Endodermal cell (in vitro differentiated cells): ENCODE measurements at regions not wholly inside any gene's neighbourhood (a gene's known extent, or its start where the extent isn't known, plus 50 kb on each side); places are given as distances from the start of the nearest gene placed in this dataset.

Source experiments
- DNase-seq: peaks from one replicate; pipeline ENCODE4 v3.0.0-alpha.2; 2017
- H3K27ac ChIP-seq: 2 replicates; pipeline ENCODE4 v1.5.1; 2013; ENCODE audit warnings: mild to moderate bottlenecking, low read depth, low read length, moderate library complexity
- H3K27me3 ChIP-seq: 2 replicates; pipeline ENCODE4 v1.6.1; 2013; ENCODE audit warnings: mild to moderate bottlenecking, low read length, moderate library complexity; ENCODE audit not compliant: insufficient read depth, control insufficient read depth, poor library complexity, severe bottlenecking
- H3K36me3 ChIP-seq: 2 replicates; pipeline ENCODE4 v1.7.0; 2013; ENCODE audit warnings: mild to moderate bottlenecking, low read length, moderate library complexity; ENCODE audit not compliant: control insufficient read depth, insufficient read depth
- H3K4me1 ChIP-seq: one replicate; pipeline ENCODE4 v1.7.0; 2013; ENCODE audit warnings: low read length; ENCODE audit not compliant: control insufficient read depth, insufficient read depth
- H3K4me3 ChIP-seq: 2 replicates; pipeline ENCODE4 v1.5.1; 2013; ENCODE audit warnings: mild to moderate bottlenecking, low read length, moderate library complexity
- H3K9ac ChIP-seq: 2 replicates; pipeline ENCODE4 v1.6.1; 2013; ENCODE audit warnings: mild to moderate bottlenecking, low read length, moderate library complexity; ENCODE audit not compliant: poor library complexity, severe bottlenecking; ENCODE audit errors: extremely low read depth
- H3K9me3 ChIP-seq: 2 replicates; pipeline ENCODE4 v1.6.1; 2013; ENCODE audit warnings: mild to moderate bottlenecking, low read length, moderate library complexity; ENCODE audit not compliant: control insufficient read depth
- H3K27ac Mint-ChIP-seq: 2 replicates; pipeline ENCODE4 v1.8.0; 2020; ENCODE audit warnings: mixed read lengths
- H3K27me3 Mint-ChIP-seq: 2 replicates; pipeline ENCODE4 v1.8.0; 2021; ENCODE audit warnings: mild to moderate bottlenecking, mixed read lengths; ENCODE audit not compliant: insufficient read depth
- H3K36me3 Mint-ChIP-seq: 2 replicates; pipeline ENCODE4 v1.8.0; 2020; ENCODE audit warnings: low read depth, mixed read lengths
- H3K4me1 Mint-ChIP-seq: 2 replicates; pipeline ENCODE4 v1.8.0; 2020; ENCODE audit warnings: mixed read lengths
- H3K4me3 Mint-ChIP-seq: 2 replicates; pipeline ENCODE4 v1.8.0; 2020; ENCODE audit warnings: mild to moderate bottlenecking, moderate library complexity, mixed read lengths
- H3K9me3 Mint-ChIP-seq: 2 replicates; pipeline ENCODE4 v1.8.0; 2020; ENCODE audit warnings: mild to moderate bottlenecking, mixed read lengths
- WGBS, 2 experiments: methylation state at CpG; one replicate each; pipeline versions ENCODE4 v1.1.5 to v1.1.7; 2013; ENCODE audit warnings: missing lambda C conversion rate in 2 of 2, mixed read lengths in 1 of 2; ENCODE audit not compliant: insufficient coverage in 1 of 2, insufficient read length in 1 of 2; 5-methylcytosine and 5-hydroxymethylcytosine counted together
- TF ChIP-seq, protein P1 (sequence below): fragments of 200-600 bp; sonication (generic); conservative IDR thresholded peaks from 2 replicates; pipeline ENCODE4 v1.5.0; 2021; ENCODE audit warnings: antibody characterized with exemption, mild to moderate bottlenecking

DNA sequence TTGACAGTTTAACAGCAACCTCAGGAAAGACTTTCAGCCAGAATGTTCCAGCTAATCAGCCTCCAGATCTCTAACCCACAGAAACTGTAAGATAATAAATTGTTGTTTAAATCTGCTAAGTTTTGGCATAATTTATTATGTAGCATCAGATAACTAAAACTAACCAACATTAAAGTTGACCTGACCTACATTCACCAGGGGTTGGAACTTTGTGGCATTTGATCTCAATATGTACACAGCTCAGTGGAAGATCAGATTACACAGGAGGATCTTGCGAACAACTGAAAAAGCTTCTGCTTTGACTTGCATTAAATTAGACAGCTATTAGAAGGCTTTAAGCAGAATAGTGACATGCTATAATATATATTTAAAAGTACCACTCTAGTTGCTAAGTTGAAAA, 91.4 kb upstream of the POU1F1 start:
- Mint-ChIP-seq H3K9me3 (no peaks in the 10 kb centered on the region), H3K4me3 (no peak overlapping the region), H3K36me3 (no peaks in the 10 kb centered on the region), H3K27ac (no peak overlapping the region), H3K27me3 (no peaks in the 10 kb centered on the region), H3K4me1 (no peaks in the 10 kb centered on the region)
- H3K9ac ChIP-seq: no peak overlapping the region
- no peak overlapping the region for H3K4me3 ChIP-seq
- no peaks in the 10 kb centered on the region for H3K4me1 ChIP-seq
- H3K9me3 ChIP-seq: no peaks in the 10 kb centered on the region
- H3K36me3 ChIP-seq: no peaks in the 10 kb centered on the region
- no peak overlapping the region for H3K27ac ChIP-seq
- no peak for DNase-seq
- WGBS, 2 experiments: 91% methylated on average over 1 of the region's 1 CpG; no CpG with 5 or more reads in 1 of the 2 experiments
- TF ChIP-seq, protein P1, sequence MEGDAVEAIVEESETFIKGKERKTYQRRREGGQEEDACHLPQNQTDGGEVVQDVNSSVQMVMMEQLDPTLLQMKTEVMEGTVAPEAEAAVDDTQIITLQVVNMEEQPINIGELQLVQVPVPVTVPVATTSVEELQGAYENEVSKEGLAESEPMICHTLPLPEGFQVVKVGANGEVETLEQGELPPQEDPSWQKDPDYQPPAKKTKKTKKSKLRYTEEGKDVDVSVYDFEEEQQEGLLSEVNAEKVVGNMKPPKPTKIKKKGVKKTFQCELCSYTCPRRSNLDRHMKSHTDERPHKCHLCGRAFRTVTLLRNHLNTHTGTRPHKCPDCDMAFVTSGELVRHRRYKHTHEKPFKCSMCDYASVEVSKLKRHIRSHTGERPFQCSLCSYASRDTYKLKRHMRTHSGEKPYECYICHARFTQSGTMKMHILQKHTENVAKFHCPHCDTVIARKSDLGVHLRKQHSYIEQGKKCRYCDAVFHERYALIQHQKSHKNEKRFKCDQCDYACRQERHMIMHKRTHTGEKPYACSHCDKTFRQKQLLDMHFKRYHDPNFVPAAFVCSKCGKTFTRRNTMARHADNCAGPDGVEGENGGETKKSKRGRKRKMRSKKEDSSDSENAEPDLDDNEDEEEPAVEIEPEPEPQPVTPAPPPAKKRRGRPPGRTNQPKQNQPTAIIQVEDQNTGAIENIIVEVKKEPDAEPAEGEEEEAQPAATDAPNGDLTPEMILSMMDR: no peak
- peaks cover 4% of the 10 kb centered on the region for H3K27me3 ChIP-seq

DNA sequence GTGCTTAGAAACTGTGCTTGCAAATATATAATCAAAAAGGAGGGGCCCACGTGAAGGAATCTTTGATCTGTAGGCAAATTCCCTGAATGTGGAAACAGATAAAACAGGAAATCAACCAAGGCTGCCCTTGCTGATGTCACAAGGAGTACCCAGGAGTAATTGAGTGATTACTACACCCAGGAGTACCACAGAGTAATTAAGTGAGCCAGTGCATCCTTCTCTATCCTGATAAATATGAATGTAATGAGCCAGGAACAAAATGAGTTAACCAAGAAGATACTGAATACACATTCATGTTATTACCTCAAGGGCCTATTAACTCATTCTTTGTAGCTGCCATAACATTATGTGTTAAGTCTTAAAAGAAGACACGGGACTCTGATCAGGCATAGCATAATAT, 87.3 kb upstream of the POU1F1 start:
- H3K36me3 Mint-ChIP-seq: no peaks in the 10 kb centered on the region
- Histone ChIP-seq H3K9ac (no peak overlapping the region), H3K27ac (no peak overlapping the region), H3K27me3 (peaks cover 7% of the 10 kb centered on the region), H3K4me3 (no peak overlapping the region), H3K9me3 (no peaks in the 10 kb centered on the region), H3K4me1 (no peaks in the 10 kb centered on the region), H3K36me3 (no peaks in the 10 kb centered on the region)
- no CpG with 5 or more reads among the region's 2 CpGs for WGBS, 2 experiments
- DNase-seq: no peak
- TF ChIP-seq, protein P1: no peak
- H3K27me3 Mint-ChIP-seq: no peaks in the 10 kb centered on the region
- H3K4me1 Mint-ChIP-seq: no peaks in the 10 kb centered on the region
- H3K9me3 Mint-ChIP-seq: no peaks in the 10 kb centered on the region
- no peak overlapping the region for H3K4me3 Mint-ChIP-seq
- H3K27ac Mint-ChIP-seq: no peak overlapping the region

DNA sequence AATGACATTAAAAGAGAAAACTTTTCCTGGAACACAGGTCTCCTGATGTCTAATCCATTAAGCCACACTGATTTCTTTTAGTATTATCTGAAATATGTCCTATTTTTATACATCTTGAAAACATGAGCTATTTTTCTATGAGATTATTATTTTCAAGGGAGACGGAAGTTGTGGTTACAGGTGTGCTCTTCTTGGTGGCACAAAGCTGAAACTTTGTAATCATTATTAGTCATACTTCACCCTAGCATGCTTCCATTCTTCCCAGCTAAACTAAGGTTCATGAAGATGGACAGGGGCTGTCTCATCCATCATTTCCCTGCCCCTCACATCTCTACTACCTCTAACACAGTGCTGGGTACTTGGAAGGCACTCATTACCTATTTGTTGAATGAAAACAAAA, 85.6 kb upstream of the POU1F1 start:
- H3K4me3 Mint-ChIP-seq: no peak overlapping the region
- TF ChIP-seq, protein P1: no peak
- no peaks in the 10 kb centered on the region for H3K4me1 ChIP-seq
- DNase-seq: no peak
- no peaks in the 10 kb centered on the region for H3K9me3 ChIP-seq
- H3K27ac Mint-ChIP-seq: no peak overlapping the region
- H3K27me3 Mint-ChIP-seq: no peaks in the 10 kb centered on the region
- WGBS, 2 experiments: 100% methylated on average over 1 of the region's 1 CpG; no CpG with 5 or more reads in 1 of the 2 experiments
- no peak overlapping the region for H3K27ac ChIP-seq
- H3K9ac ChIP-seq: no peak overlapping the region
- peaks cover 7% of the 10 kb centered on the region for H3K27me3 ChIP-seq
- H3K36me3 ChIP-seq: no peaks in the 10 kb centered on the region
- H3K9me3 Mint-ChIP-seq: no peaks in the 10 kb centered on the region
- no peak overlapping the region for H3K4me3 ChIP-seq
- H3K4me1 Mint-ChIP-seq: no peaks in the 10 kb centered on the region
- H3K36me3 Mint-ChIP-seq: no peaks in the 10 kb centered on the region
